HG02870 (cell line): ENCODE measurements at regions not wholly inside any gene's neighbourhood (a gene's known extent, or its start where the extent isn't known, plus 50 kb on each side); places are given as distances from the start of the nearest gene placed in this dataset.

ENCODE experiments used
- ATAC-seq: cut with Tn5 transposase; IDR thresholded peaks from one replicate; pipeline ENCODE4 v1.9.1; 2021; ENCODE audit warnings: mild to moderate bottlenecking, moderate library complexity; ENCODE audit not compliant: unreplicated experiment

DNA sequence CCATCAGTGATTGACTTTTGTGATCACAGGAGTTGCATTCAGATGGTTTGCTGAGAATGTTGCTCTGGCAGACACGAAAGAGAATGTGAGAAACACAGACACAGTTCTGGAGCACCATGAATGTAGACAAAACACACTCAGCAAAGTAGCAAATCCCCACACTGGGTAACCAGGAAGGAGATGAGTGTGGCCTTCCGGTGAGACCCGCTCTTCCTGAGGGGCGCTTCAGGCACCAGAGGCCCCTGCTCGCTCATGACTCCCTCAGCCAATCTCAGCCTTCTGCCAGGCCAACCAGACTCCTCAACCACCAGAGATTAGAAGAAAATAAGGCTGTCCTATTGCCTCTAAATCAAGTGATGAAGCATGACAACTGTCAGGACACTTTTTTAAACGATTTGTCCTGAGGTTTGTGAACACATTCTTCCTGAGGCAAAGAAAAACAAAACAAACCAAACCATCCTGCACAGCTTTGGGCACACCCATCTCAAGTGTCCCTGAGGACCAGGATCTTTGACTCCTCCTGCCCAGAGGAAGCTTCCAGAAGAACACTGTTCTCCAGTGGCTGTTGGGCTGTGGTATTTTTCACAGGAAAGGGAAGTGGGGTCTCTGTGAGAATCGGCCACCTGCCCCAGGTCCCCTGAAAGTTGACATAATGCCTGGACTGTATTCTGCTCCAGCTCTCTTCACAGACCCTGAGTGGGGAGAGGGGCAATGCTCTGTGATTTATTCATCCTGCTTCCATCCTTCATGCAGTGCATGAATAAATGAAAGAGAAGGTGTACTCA lies 152.8 kb downstream of the BCL11A start:
- ATAC-seq = no peak

DNA sequence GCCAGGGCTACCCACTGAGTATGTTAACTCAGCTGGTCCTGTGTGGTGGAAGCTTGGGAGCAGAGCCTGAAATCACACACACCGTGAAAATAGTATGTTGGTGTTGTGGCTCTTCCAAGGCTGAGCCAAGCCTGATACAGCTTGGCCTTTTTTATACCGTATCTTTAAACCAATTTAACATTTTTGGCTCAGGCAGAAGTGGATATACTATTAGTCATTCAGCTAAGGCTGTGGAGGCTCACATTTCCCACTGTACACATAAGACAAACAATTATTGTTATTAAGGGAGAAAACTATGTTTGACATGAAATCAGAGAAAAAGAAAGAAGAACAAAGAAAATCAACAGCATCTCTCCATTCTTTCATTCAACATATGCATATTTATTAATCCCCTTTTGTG lies 159.0 kb downstream of the BCL11A start:
- no peak for ATAC-seq

DNA sequence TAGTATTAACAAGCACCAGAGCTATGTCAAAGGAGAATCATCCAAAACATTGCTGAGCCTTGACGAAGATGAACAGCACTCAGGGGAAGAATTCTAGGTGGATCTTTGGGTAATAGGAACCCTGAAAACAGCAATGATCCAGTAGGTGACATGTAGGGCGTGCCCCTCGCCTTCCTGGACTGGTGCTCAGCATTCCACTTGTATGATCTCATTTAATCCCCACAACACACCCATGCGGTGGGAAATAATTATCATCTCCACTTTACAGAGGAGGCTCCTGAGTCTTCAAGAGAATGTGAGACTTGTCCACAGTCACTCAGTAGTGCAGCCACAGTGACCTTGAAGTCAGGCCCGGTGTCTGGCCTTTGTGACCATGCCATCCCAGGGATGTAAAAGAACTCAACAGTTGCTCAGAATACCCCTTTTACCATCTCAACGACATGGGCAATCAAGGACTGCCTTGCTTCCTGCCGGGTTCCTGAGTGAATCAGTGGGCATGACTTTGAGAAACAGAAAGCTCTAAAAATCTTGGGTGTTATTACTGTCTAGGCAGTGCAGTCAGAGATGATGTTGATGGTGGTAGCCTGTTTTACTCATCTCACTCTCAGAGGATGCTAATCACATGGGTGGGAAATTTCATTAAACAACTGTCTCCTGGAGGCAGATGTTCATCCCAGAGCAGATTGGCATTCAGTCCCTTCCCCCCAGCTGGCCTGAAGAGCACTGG lies 161.6 kb downstream of the BCL11A start:
- ATAC-seq = no peak

- ATAC-seq = no peak
These were observed 162.2 kb downstream of the BCL11A start for GRCh38 chr2:60391230-60391629.

DNA sequence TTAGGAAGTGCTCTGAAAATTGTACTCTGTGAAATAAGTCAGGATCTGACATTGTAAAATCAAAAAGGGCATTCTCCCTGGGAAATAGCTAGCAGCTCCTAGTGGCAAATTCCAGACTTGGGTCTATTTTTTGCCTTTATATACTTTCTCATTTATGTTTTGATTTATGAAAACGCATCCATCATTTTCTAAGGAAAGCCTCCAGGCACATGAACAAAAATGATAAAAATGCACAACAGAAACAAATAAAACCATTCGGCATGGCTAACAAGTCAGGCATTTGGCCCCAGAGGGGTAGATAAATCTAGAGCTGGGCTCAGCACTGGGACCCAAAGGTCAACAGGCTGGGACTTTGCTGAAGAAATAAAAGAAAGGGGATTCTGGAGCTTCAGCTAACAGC lies 167.0 kb downstream of the BCL11A start:
- no peak for ATAC-seq

DNA sequence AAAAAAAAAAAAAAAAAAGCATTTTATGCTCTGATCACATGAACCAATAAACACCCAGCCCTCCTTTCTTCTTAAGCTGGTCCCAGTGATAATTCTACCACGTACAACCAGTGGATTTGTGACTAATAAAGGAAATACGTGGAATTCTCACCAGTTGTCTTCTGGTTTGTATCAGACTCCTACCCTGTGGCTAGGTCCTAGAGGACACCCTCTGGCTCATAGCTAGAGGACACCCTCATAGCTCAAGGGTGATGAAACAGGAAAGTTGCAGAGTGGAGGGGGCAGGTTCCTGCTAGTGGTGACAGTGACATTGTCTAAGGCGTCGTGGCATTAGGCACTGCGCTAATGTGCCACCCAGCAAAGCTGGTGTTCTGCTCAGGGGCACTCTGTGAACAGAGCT lies 167.8 kb downstream of the BCL11A start:
- no peak for ATAC-seq

DNA sequence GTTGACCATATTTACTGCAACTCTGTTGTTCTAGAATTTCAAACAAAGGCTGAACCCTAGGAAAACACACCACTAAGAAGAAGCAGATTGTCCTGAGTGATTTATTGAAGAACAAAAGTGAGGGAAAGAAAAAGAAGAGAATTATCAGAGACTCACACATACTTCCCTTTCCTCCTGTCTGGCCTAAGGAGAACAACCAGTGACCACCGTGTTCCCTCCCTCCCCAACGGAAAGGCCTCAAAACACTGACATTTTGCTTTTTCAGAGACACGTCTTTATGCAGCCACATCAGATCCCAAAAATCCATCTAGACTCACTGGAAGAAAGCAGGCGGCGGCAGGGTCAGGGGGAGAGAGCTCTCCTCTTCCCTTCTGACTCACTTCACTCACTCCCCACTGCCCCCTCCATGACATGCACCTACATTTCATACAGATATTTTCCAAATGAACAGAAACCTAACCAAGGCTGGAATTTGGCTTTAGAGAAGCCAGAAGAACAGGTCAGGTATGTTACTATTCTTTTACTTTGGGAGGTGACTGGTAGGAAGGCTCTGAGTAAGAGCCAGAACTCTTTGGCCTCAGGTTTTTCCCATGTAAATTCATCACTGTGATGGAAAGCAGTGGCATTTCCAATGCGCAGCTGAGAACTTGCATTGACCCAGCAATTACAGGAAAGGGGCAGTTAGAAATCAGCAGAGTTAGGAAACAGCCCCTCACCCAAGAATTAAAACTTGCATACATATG lies 169.9 kb downstream of the BCL11A start:
- ATAC-seq = no peak

GRCh38 chr2:60380411-60380810 lies 173.0 kb downstream of the BCL11A start:
- no peak for ATAC-seq

DNA sequence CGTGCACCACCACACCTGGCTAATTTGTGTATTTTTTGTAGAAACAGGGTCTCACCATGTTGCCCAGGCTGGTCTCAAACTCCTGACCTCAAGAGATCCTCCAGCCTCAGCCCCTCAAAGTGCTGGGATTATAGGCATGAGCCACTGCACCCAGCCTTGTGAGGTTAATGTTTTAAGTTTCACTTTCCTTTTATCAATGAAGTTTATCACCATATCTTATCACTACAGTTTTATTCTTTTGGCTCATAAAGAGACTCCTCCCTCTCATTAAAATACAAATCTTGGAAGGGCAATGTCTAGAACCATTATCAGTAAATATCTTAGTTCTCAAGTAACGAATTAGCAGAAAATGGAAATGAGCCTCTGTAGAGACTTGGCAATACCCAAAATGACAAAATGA lies 173.8 kb downstream of the BCL11A start:
- ATAC-seq = no peak

DNA sequence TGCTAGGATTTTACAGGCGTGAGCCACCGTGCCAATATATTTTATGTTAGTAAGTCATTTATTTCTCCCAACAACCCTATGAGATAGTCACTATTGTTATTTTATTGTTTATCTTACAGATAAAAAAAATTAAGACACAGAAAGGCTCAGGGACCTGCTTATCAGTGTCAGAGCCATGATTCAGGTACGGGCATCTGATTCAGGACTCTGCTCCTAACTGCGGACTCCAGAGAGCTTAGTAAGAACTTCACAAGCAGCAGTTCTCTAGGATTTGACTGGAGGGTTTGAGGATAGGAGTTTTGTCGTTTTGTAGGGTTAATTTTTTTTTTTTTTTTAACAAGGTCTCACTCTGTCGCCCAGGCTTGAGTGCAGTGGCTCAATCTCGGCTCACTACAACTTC lies 174.2 kb downstream of the BCL11A start:
- ATAC-seq = no peak

DNA sequence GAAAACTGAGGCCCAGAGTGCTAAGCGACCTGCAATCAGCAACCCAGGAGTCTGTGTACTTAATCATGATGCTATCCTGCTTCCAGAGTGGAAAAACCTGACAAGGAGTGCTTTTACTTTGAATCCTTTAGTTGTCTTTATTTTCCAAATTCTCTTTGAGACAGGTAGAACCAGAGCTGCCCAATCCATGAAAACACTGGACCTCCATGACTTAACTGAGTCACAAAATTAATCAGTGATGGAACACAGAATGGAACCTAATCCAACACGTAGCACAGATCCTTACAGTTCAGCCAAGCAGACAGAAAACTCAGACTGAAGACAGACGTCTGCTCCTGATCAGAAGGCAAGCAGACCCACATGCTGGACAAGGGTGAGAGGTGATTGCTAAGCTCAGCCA lies 175.6 kb downstream of the BCL11A start:
- no peak for ATAC-seq

DNA sequence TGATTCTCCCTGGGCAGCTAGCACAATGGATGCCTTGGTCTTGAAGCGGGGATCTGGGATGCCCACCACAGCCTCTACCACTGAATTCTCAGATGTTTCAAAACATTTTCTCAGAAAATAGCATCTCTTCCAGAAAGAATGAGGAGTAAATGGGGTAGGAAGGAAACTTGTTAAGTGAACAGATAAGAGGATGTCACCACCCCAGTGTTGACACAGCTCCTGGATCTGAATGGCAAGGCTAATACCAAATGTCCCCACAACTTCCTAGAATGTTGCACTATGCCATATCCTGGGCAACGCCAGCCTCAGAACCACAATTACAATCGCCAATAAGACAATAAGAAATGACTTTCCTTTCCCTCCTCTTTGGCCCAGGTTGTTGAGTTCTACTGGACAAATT lies 177.2 kb downstream of the BCL11A start:
- ATAC-seq = no peak

DNA sequence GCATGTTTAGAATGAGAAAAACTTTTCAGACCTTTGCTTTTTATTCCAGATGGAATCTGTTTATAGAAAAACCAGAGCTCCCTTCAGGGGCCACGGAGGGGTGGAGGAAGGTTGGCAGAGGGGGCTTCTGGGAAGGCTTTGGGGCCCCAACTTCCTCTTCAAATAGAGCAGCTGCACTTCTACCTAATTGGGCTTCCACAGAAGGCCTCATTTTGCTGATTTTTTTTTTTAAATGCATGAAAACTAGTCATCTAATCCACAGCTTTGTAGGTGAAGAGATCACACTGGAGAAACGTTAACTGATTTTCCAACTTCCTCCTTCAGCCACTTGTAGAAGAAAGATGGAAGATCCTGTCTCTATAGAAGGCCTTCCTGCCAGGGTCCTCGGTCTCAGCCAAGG lies 181.8 kb downstream of the BCL11A start:
- no peak for ATAC-seq

DNA sequence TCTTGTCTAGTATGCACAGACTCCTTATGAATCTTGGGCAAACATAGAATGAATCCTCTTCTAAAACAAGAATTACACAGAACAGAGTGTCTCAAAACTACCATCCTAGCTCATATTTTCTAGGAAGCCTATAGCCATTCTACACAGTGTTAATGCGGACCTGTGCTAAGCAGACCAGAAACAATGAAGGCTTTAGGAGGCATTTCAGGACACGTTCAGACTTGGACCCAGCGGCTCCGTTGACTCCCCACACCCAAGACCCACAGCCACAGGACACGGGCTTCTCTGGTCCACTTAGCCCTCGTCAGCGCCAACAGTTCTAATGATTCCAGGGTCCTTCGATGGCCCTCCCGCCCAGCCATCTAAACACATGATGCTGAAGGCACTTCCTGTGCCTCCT lies 182.2 kb downstream of the BCL11A start:
- no peak for ATAC-seq

DNA sequence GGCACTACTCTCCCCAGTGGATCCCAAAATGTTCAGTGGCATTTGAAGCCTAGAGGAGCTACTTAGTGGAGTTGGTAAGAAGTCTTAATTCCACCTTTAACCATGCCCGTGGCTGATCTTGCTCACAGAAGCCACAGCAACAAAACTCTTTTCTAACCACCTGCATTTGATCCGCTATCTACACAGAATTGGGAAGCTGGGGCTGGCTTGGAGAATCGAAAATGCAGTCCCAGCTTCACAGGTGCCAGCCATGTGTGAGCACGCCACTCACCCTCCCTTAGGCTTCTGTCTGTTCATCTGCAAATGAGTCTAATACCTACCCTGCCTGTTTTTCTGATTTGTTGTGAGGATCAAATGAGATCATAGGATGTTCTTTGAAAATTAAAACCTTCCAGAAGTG lies 182.6 kb downstream of the BCL11A start:
- no peak for ATAC-seq

- no peak for ATAC-seq
These were observed 185.0 kb downstream of the BCL11A start for GRCh38 chr2:60368456-60368855.

- ATAC-seq = no peak
These were observed 187.2 kb downstream of the BCL11A start for GRCh38 chr2:60366135-60366712.

- ATAC-seq = no peak
These were observed 187.9 kb downstream of the BCL11A start for GRCh38 chr2:60365556-60365955.

- no peak for ATAC-seq
These were observed 189.0 kb downstream of the BCL11A start for GRCh38 chr2:60364491-60364890.

GRCh38 chr2:60361498-60361897 lies 192.0 kb downstream of the BCL11A start:
- no peak for ATAC-seq

DNA sequence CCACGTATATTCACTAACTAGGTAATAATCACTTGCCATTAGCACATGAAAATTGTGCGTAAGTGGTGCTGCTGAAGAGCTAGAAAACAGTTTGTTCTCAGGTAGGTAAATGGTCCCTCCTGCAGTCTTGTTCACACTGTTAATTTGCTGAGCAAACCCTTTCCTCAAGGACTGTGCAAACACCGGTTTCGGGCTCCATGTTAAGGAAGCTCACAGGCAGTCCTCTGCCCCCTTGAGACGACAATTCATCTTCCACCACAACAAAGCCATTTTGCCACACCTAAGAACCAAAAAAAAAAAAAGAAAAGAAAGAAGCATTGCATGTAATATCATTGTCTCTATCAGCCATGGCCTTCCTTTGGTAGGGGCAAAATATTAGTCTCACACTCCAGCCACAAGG lies 193.9 kb downstream of the BCL11A start:
- no peak for ATAC-seq

- ATAC-seq = no peak
These were observed 195.0 kb downstream of the BCL11A start for GRCh38 chr2:60358476-60358875.
